ENCODE measurements at regions not wholly inside any gene's neighbourhood (a gene's known extent, or its start where the extent isn't known, plus 50 kb on each side); places are given as distances from the start of the nearest gene placed in this dataset.

- DNase-seq = no peak
Observed at GRCh38 chr14:84131924-84132323, 1398.0 kb upstream of the FLRT2 start.

- no peak for DNase-seq
Observed at GRCh38 chr14:84144166-84144565, 1385.8 kb upstream of the FLRT2 start.

GRCh38 chr14:84152452-84152851, 1377.5 kb upstream of the FLRT2 start:
- DNase-seq = no peak

GRCh38 chr14:84162633-84163032, 1367.3 kb upstream of the FLRT2 start:
- DNase-seq = no peak

- no peak for DNase-seq
Observed at GRCh38 chr14:84167026-84167425, 1362.9 kb upstream of the FLRT2 start.

- DNase-seq = no peak
Observed at GRCh38 chr14:84180336-84180735, 1349.6 kb upstream of the FLRT2 start.

GRCh38 chr14:84181072-84181471, 1348.9 kb upstream of the FLRT2 start:
- no peak for DNase-seq

- no peak for DNase-seq
Observed at GRCh38 chr14:84195514-84195913, 1334.4 kb upstream of the FLRT2 start.

GRCh38 chr14:84197704-84198103, 1332.2 kb upstream of the FLRT2 start:
- DNase-seq = no peak

GRCh38 chr14:84202486-84202885, 1327.5 kb upstream of the FLRT2 start:
- DNase-seq = no peak

GRCh38 chr14:84203896-84204295, 1326.0 kb upstream of the FLRT2 start:
- DNase-seq = no peak

- no peak for DNase-seq
Observed at GRCh38 chr14:84208451-84208850, 1321.5 kb upstream of the FLRT2 start.

GRCh38 chr14:84209031-84209430, 1320.9 kb upstream of the FLRT2 start:
- no peak for DNase-seq

- no peak for DNase-seq
Observed at GRCh38 chr14:84217066-84217465, 1312.9 kb upstream of the FLRT2 start.

- no peak for DNase-seq
Observed at GRCh38 chr14:84225268-84225667, 1304.7 kb upstream of the FLRT2 start.

GRCh38 chr14:84228702-84229101, 1301.2 kb upstream of the FLRT2 start:
- DNase-seq = no peak

- DNase-seq = no peak
Observed at GRCh38 chr14:84234281-84234680, 1295.7 kb upstream of the FLRT2 start.

GRCh38 chr14:84236290-84236689, 1293.7 kb upstream of the FLRT2 start:
- DNase-seq = no peak

- DNase-seq = no peak
Observed at GRCh38 chr14:84237881-84238280, 1292.1 kb upstream of the FLRT2 start.

- DNase-seq = no peak
Observed at GRCh38 chr14:84247693-84248092, 1282.3 kb upstream of the FLRT2 start.

GRCh38 chr14:84250893-84251292, 1279.1 kb upstream of the FLRT2 start:
- DNase-seq = no peak

- DNase-seq = no peak
Observed at GRCh38 chr14:84251411-84252115, 1278.4 kb upstream of the FLRT2 start.

GRCh38 chr14:84252706-84253105, 1277.2 kb upstream of the FLRT2 start:
- no peak for DNase-seq

GRCh38 chr14:84253326-84253725, 1276.6 kb upstream of the FLRT2 start:
- DNase-seq = no peak

- no peak for DNase-seq
Observed at GRCh38 chr14:84254290-84254689, 1275.7 kb upstream of the FLRT2 start.
